Fibroblast of villous mesenchyme (primary cell): ENCODE measurements at regions not wholly inside any gene's neighbourhood (a gene's known extent, or its start where the extent isn't known, plus 50 kb on each side); places are given as distances from the start of the nearest gene placed in this dataset.

Source experiments
- DNase-seq: peaks from one replicate; pipeline ENCODE4 v3.0.0-alpha.2; 2010; ENCODE audit warnings: low read depth
- H3K4me3 ChIP-seq: 2 replicates; pipeline ENCODE4 v1.5.1; 2011; ENCODE audit warnings: low read depth, mild to moderate bottlenecking, low read length
- CTCF ChIP-seq: IDR thresholded peaks from 2 replicates; pipeline ENCODE4 v1.5.1; 2012; ENCODE audit warnings: low read depth, mild to moderate bottlenecking, low read length; ENCODE audit not compliant: insufficient read depth

GRCh38 chr1:36540056-36540455, 57.3 kb upstream of the CSF3R start:
- no peak overlapping the region for H3K4me3 ChIP-seq
- no peak for DNase-seq
- no peak for TF ChIP-seq CTCF

- no peak overlapping the region for H3K4me3 ChIP-seq
- DNase-seq, result no peak
- no peak for TF ChIP-seq CTCF
Measured at GRCh38 chr1:36539526-36539925, 56.8 kb upstream of the CSF3R start.

- no peak for TF ChIP-seq CTCF
- no peak overlapping the region for H3K4me3 ChIP-seq
Measured at GRCh38 chr1:36537991-36538390, 55.3 kb upstream of the CSF3R start.

GRCh38 chr1:36537190-36537768, 54.6 kb upstream of the CSF3R start:
- no peak for DNase-seq
- no peak for TF ChIP-seq CTCF
- no peak overlapping the region for H3K4me3 ChIP-seq

More at GRCh38 chr1:36537991-36538390, 55.3 kb upstream of the CSF3R start:
- no peak for DNase-seq

GRCh38 chr1:36536727-36537126, 54.0 kb upstream of the CSF3R start:
- no peak for DNase-seq
- H3K4me3 ChIP-seq, result no peak overlapping the region

GRCh38 chr1:36534711-36535412, 52.1 kb upstream of the CSF3R start:
- no peak for TF ChIP-seq CTCF
- H3K4me3 ChIP-seq, result no peak overlapping the region
- DNase-seq, result no peak

More at GRCh38 chr1:36536727-36537126, 54.0 kb upstream of the CSF3R start:
- no peak for TF ChIP-seq CTCF
